WTC11 (cell line): ENCODE measurements at regions not wholly inside any gene's neighbourhood (a gene's known extent, or its start where the extent isn't known, plus 50 kb on each side); places are given as distances from the start of the nearest gene placed in this dataset.

Source experiments
- ATAC-seq: fragments of 200-7000 bp; cut with Tn5 transposase; 2 replicates; pipeline ENCODE4 v1.10.0; 2021; ENCODE audit warnings: mild to moderate bottlenecking, moderate library complexity
- CTCF ChIA-PET: fragments of 300-600 bp; sonication (Branson Sonifier 250); formaldehyde crosslinking; loops from one replicate; lab custom pipeline; 2021; ENCODE audit warnings: antibody characterized with exemption; lab: Charles Lee
- POLR2A ChIA-PET: fragments of 350-600 bp; sonication (Branson Sonifier 250); formaldehyde crosslinking; loops from one replicate; lab custom pipeline; 2021; ENCODE audit warnings: antibody characterized with exemption; lab: Charles Lee
- DNase-seq: peaks from one replicate; pipeline ENCODE4 v3.0.0; 2021; ENCODE audit warnings: low spot score
- H3K27ac Mint-ChIP-seq: 2 replicates; pipeline ENCODE4 v1.8.0; 2021; ENCODE audit warnings: mixed read lengths
- H3K27me3 Mint-ChIP-seq: 2 replicates; pipeline ENCODE4 v1.8.0; 2021; ENCODE audit warnings: low read depth, mild to moderate bottlenecking, moderate library complexity, mixed read lengths
- H3K36me3 Mint-ChIP-seq: 2 replicates; pipeline ENCODE4 v1.8.0; 2021; ENCODE audit warnings: mixed read lengths
- H3K4me1 Mint-ChIP-seq: 2 replicates; pipeline ENCODE4 v1.8.0; 2022; ENCODE audit warnings: mixed read lengths
- H3K4me3 Mint-ChIP-seq: 2 replicates; pipeline ENCODE4 v1.8.0; 2021; ENCODE audit warnings: mild to moderate bottlenecking, moderate library complexity, mixed read lengths
- H3K9me3 Mint-ChIP-seq: 2 replicates; pipeline ENCODE4 v1.8.0; 2021; ENCODE audit warnings: mixed read lengths
- ELF4 ChIP-seq: sonication (generic); formaldehyde crosslinking; IDR thresholded peaks from 2 replicates; pipeline ENCODE4 v1.8.1; 2022; ENCODE audit warnings: low read depth, mild to moderate bottlenecking, moderate library complexity, missing genetic modification reagents
- EMX1 ChIP-seq: fragments of 250-450 bp; sonication (Bioruptor Pico); IDR thresholded peaks from 2 replicates; pipeline ENCODE4 v1.8.0; 2021; ENCODE audit warnings: mild to moderate bottlenecking
- ESRRA ChIP-seq: sonication (generic); formaldehyde crosslinking; IDR thresholded peaks from 2 replicates; pipeline ENCODE4 v1.8.1; 2022; ENCODE audit warnings: mild to moderate bottlenecking, missing genetic modification reagents, borderline replicate concordance
- ETV6 ChIP-seq: sonication (generic); formaldehyde crosslinking; IDR thresholded peaks from 2 replicates; pipeline ENCODE4 v1.8.1; 2022; ENCODE audit warnings: mild to moderate bottlenecking, missing genetic modification reagents
- NFATC4 ChIP-seq: fragments of 250-450 bp; sonication (Bioruptor Pico); IDR thresholded peaks from 2 replicates; pipeline ENCODE4 v1.9.0; 2021; ENCODE audit warnings: mild to moderate bottlenecking
- RELA ChIP-seq: sonication (generic); formaldehyde crosslinking; IDR thresholded peaks from 2 replicates; pipeline ENCODE4 v1.8.1; 2022; ENCODE audit warnings: missing genetic modification reagents, mild to moderate bottlenecking, borderline replicate concordance
- SMAD3 ChIP-seq: sonication (generic); formaldehyde crosslinking; IDR thresholded peaks from 2 replicates; pipeline ENCODE4 v1.8.0; 2022; ENCODE audit warnings: missing genetic modification reagents, mild to moderate bottlenecking, borderline replicate concordance
- SMAD4 ChIP-seq: sonication (generic); formaldehyde crosslinking; IDR thresholded peaks from 2 replicates; pipeline ENCODE4 v1.8.0; 2022; ENCODE audit warnings: mild to moderate bottlenecking, missing genetic modification reagents
- SOX15 ChIP-seq: fragments of 250-450 bp; sonication (Bioruptor Pico); IDR thresholded peaks from 2 replicates; pipeline ENCODE4 v1.9.0; 2021; ENCODE audit warnings: mild to moderate bottlenecking
- ZBTB21 ChIP-seq: sonication (generic); formaldehyde crosslinking; IDR thresholded peaks from 2 replicates; pipeline ENCODE4 v1.8.1; 2023; ENCODE audit warnings: mild to moderate bottlenecking, missing genetic modification reagents, borderline replicate concordance
- ZBTB43 ChIP-seq: sonication (generic); formaldehyde crosslinking; IDR thresholded peaks from 2 replicates; pipeline ENCODE4 v1.8.1; 2023; ENCODE audit warnings: mild to moderate bottlenecking, missing genetic modification reagents
- ZMAT4 ChIP-seq: fragments of 250-450 bp; sonication (Bioruptor Pico); IDR thresholded peaks from 2 replicates; pipeline ENCODE4 v1.9.0; 2021; ENCODE audit warnings: mild to moderate bottlenecking
- ZNF138 ChIP-seq: sonication (generic); formaldehyde crosslinking; conservative IDR thresholded peaks from 2 replicates; pipeline ENCODE4 v1.8.1; 2022; ENCODE audit warnings: mild to moderate bottlenecking, moderate library complexity, missing genetic modification reagents
- ZNF263 ChIP-seq: sonication (generic); formaldehyde crosslinking; IDR thresholded peaks from 2 replicates; pipeline ENCODE4 v1.8.1; 2022; ENCODE audit warnings: low read depth, mild to moderate bottlenecking, moderate library complexity, missing genetic modification reagents
- ZNF281 ChIP-seq: sonication (generic); formaldehyde crosslinking; IDR thresholded peaks from 2 replicates; pipeline ENCODE4 v1.8.0; 2023; ENCODE audit warnings: mild to moderate bottlenecking, missing genetic modification reagents
- ZNF317 ChIP-seq: sonication (generic); formaldehyde crosslinking; IDR thresholded peaks from 2 replicates; pipeline ENCODE4 v1.8.1; 2023; ENCODE audit warnings: low read depth, mild to moderate bottlenecking, moderate library complexity, missing genetic modification reagents, borderline replicate concordance
- ZNF532 ChIP-seq: fragments of 250-450 bp; sonication (Bioruptor Pico); IDR thresholded peaks from 2 replicates; pipeline ENCODE4 v1.9.0; 2021; ENCODE audit warnings: mild to moderate bottlenecking, borderline replicate concordance
- TF ChIP-seq, protein P1 (sequence below): sonication (generic); formaldehyde crosslinking; IDR thresholded peaks from 2 replicates; pipeline ENCODE4 v1.8.0; 2022; ENCODE audit warnings: mild to moderate bottlenecking, missing genetic modification reagents
- TF ChIP-seq, protein P2 (sequence below): sonication (generic); formaldehyde crosslinking; conservative IDR thresholded peaks from 2 replicates; pipeline ENCODE4 v1.8.1; 2022; ENCODE audit warnings: mild to moderate bottlenecking, missing genetic modification reagents
- TF ChIP-seq, protein P3 (sequence below): sonication (generic); formaldehyde crosslinking; IDR thresholded peaks from 2 replicates; pipeline ENCODE4 v1.8.1; 2023; ENCODE audit warnings: mild to moderate bottlenecking, missing genetic modification reagents, moderate library complexity

DNA sequence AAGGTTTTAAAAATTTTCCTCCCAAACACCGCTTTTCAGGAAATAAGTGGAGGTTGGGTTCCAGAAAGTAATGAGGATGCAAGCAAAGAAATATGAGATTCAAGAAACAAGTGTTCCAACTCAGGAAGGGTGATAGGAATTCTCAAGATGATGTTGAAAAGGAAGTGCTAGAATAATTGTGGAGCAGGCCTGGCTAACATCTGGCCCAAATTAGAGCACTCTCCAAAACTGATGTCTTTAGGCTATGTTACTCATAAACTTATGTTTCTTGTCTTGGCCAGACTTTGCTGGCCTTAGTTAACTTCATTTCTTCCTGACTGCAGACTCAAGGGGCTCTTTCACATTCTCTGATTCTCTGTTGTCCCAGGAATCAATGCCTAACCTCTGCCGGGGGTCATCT, 116.3 kb downstream of the TMTC3 start (continued):
- TF ChIP-seq SMAD4, result no peak
- TF ChIP-seq NFATC4, result no peak
- no peak for TF ChIP-seq ZBTB21 (CRISPR knock-in tag)
- no peak for TF ChIP-seq ZNF263 (CRISPR knock-in tag)

DNA sequence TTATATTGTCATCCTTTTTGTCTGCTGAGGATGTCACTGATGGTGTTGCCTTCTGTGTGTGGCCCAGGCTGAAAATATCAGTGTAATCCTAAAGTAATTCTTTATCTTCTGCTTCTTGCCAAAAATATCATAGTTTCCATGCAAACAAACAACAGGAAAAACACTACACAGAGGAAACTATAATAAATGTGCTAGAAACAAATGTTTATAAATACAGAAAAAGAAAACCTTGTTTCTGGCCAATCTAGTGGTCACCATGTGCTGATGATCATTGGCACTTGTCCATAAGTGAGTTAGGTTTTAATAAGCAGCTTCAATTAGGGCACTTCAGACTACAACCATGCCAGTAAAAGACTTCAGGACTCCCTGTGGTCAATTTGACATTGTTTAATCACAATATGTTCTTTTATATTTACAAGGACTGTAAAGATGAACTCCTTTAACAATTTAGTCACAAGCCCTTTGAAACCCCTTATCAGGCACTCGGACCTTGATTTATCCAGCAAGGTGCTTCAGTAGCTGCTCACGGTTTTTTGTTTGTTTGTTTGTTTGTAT, 124.8 kb downstream of the TMTC3 start:
- no peak for ATAC-seq
- no peak for DNase-seq
- H3K36me3 Mint-ChIP-seq, result no peaks in the 10 kb centered on the region
- no peak overlapping the region for H3K27ac Mint-ChIP-seq
- H3K27me3 Mint-ChIP-seq, result no peaks in the 10 kb centered on the region
- peaks cover 5% of the 10 kb centered on the region for H3K4me1 Mint-ChIP-seq
- H3K9me3 Mint-ChIP-seq, result no peaks in the 10 kb centered on the region
- POLR2A ChIA-PET, result no interaction called here
- no peak for TF ChIP-seq EMX1 (CRISPR knock-in tag)
- no peak for TF ChIP-seq ZNF138 (CRISPR knock-in tag)
- TF ChIP-seq ELF4 (CRISPR knock-in tag), result no peak
- no peak for TF ChIP-seq ZMAT4 (CRISPR knock-in tag)
- TF ChIP-seq ZNF532, result no peak
- no peak for TF ChIP-seq ETV6 (CRISPR knock-in tag)
- no peak for TF ChIP-seq SOX15 (CRISPR knock-in tag)
- no peak for TF ChIP-seq ZBTB43 (CRISPR knock-in tag)
- TF ChIP-seq, protein P1, sequence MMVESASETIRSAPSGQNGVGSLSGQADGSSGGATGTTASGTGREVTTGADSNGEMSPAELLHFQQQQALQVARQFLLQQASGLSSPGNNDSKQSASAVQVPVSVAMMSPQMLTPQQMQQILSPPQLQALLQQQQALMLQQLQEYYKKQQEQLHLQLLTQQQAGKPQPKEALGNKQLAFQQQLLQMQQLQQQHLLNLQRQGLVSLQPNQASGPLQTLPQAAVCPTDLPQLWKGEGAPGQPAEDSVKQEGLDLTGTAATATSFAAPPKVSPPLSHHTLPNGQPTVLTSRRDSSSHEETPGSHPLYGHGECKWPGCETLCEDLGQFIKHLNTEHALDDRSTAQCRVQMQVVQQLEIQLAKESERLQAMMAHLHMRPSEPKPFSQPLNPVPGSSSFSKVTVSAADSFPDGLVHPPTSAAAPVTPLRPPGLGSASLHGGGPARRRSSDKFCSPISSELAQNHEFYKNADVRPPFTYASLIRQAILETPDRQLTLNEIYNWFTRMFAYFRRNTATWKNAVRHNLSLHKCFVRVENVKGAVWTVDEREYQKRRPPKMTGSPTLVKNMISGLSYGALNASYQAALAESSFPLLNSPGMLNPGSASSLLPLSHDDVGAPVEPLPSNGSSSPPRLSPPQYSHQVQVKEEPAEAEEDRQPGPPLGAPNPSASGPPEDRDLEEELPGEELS (CRISPR knock-in tag), result no peak
- TF ChIP-seq ZNF281 (CRISPR knock-in tag), result no peak
- no peak for TF ChIP-seq ESRRA (CRISPR knock-in tag)
- no peak for TF ChIP-seq RELA (CRISPR knock-in tag)
- TF ChIP-seq ZNF317 (CRISPR knock-in tag), result no peak
- TF ChIP-seq, protein P2, sequence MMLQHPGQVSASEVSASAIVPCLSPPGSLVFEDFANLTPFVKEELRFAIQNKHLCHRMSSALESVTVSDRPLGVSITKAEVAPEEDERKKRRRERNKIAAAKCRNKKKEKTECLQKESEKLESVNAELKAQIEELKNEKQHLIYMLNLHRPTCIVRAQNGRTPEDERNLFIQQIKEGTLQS (CRISPR knock-in tag), result no peak
- no peak for TF ChIP-seq SMAD3 (CRISPR knock-in tag)
- TF ChIP-seq, protein P3, sequence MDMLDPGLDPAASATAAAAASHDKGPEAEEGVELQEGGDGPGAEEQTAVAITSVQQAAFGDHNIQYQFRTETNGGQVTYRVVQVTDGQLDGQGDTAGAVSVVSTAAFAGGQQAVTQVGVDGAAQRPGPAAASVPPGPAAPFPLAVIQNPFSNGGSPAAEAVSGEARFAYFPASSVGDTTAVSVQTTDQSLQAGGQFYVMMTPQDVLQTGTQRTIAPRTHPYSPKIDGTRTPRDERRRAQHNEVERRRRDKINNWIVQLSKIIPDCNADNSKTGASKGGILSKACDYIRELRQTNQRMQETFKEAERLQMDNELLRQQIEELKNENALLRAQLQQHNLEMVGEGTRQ, result no peak
- TF ChIP-seq, all 79 proteins: peak for 0
- CTCF ChIA-PET, result no interaction called here
- no peak overlapping the region for H3K4me3 Mint-ChIP-seq
